ENCODE measurements at regions not wholly inside any gene's neighbourhood (a gene's known extent, or its start where the extent isn't known, plus 50 kb on each side); places are given as distances from the start of the nearest gene placed in this dataset.

DNA sequence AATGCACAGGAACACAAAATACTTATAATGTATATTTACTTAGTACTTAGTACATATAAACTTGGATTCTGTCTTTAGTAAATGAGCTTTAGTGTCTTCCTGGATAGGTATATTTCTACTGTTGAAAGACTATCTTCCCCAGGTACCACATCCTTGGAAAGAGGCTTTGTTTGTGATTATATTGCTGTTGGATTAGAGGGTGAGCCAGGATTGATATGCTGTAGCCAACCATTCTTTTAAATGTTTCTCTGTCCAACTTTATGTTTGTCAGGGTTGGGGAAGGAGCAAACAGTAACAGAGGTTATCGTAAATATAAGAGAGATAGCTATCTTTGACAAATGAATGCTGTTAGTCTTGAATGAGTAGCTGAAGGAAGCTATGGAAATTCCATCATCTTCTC is 213.2 kb downstream of the SPRY1 start:
- peaks cover 2% of the 10 kb centered on the region for H3K27me3 Mint-ChIP-seq
- DNase-seq (no peak), ATAC-seq (ENCODE audit: low read depth) (no peak)
- no peak overlapping the region for H2AFZ ChIP-seq (ENCODE audit: insufficient read depth, low read depth, low read length, poor library complexity, severe bottlenecking)
- no peak overlapping the region for H3K27ac ChIP-seq (ENCODE audit: low read length in 2 of 2)
- TF ChIP-seq, protein P1, sequence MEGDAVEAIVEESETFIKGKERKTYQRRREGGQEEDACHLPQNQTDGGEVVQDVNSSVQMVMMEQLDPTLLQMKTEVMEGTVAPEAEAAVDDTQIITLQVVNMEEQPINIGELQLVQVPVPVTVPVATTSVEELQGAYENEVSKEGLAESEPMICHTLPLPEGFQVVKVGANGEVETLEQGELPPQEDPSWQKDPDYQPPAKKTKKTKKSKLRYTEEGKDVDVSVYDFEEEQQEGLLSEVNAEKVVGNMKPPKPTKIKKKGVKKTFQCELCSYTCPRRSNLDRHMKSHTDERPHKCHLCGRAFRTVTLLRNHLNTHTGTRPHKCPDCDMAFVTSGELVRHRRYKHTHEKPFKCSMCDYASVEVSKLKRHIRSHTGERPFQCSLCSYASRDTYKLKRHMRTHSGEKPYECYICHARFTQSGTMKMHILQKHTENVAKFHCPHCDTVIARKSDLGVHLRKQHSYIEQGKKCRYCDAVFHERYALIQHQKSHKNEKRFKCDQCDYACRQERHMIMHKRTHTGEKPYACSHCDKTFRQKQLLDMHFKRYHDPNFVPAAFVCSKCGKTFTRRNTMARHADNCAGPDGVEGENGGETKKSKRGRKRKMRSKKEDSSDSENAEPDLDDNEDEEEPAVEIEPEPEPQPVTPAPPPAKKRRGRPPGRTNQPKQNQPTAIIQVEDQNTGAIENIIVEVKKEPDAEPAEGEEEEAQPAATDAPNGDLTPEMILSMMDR (IDR thresholded peaks at IDR 0.05), result no peak
- TF ChIP-seq EZH2 (IDR thresholded peaks at IDR 0.05; ENCODE audit: borderline replicate concordance, insufficient read depth, low read depth, low read length, poor library complexity, severe bottlenecking), result no peak
- H3K4me1 Mint-ChIP-seq, result peaks cover 16% of the 10 kb centered on the region
- H3K9me3 Mint-ChIP-seq (ENCODE audit: insufficient read depth), result no peaks in the 10 kb centered on the region
- no peak overlapping the region for H3K9ac ChIP-seq (ENCODE audit: low read length)
- intact Hi-C loops (cut with micrococcal nuclease), result no loop called here
- H3K36me3 ChIP-seq (replicated peaks in 1 of 2; ENCODE audit: control extremely low read depth in 1 of 2, control insufficient read depth in 1 of 2, extremely low read depth in 1 of 2, insufficient read depth in 2 of 2, low read length in 1 of 2), result no peaks in the 10 kb centered on the region
- no peaks in the 10 kb centered on the region for H4K20me1 ChIP-seq (ENCODE audit: control insufficient read depth, insufficient read depth, low read length, poor library complexity, severe bottlenecking)
- H3K4me3 ChIP-seq (ENCODE audit: control extremely low read depth in 1 of 5, extremely low read depth in 1 of 5, insufficient read depth in 1 of 5, low read depth in 2 of 5, low read length in 4 of 5), result no peak overlapping the region
- H3K9me3 ChIP-seq (ENCODE audit: control extremely low read depth in 1 of 3, control insufficient read depth in 2 of 3, insufficient read depth in 1 of 3, low read length in 2 of 3), result no peaks in the 10 kb centered on the region
- CTCF ChIA-PET, result interaction anchor here (0.8 to 1.3 kb wide), 2 partner anchors 13 to 227 kb away, joined by 4 to 5 read pairs; no protein-coding TSS in a partner anchor
- no peaks in the 10 kb centered on the region for H3K27me3 ChIP-seq (replicated peaks in 1 of 4; ENCODE audit: control extremely low read depth in 1 of 4, control insufficient read depth in 3 of 4, insufficient read depth in 4 of 4, low read length in 3 of 4)
- H3K4me3 Mint-ChIP-seq, result no peak overlapping the region
- peaks cover 0 to 7% of the 10 kb centered on the region in 2 donors for H3K4me1 ChIP-seq (ENCODE audit: control insufficient read depth in 2 of 2, insufficient read depth in 2 of 2, low read length in 2 of 2)
- H3K79me2 ChIP-seq (ENCODE audit: control insufficient read depth, insufficient read depth, low read length), result no peaks in the 10 kb centered on the region
- H3K27ac Mint-ChIP-seq, result no peak overlapping the region
- WGBS (ENCODE audit: insufficient coverage), result 100% methylated on average over 1 of the region's 1 CpG
- H3K4me2 ChIP-seq (replicated peaks; ENCODE audit: low read depth, low read length, poor library complexity, severe bottlenecking), result no peak overlapping the region
- POLR2A ChIA-PET, result no interaction called here

DNA sequence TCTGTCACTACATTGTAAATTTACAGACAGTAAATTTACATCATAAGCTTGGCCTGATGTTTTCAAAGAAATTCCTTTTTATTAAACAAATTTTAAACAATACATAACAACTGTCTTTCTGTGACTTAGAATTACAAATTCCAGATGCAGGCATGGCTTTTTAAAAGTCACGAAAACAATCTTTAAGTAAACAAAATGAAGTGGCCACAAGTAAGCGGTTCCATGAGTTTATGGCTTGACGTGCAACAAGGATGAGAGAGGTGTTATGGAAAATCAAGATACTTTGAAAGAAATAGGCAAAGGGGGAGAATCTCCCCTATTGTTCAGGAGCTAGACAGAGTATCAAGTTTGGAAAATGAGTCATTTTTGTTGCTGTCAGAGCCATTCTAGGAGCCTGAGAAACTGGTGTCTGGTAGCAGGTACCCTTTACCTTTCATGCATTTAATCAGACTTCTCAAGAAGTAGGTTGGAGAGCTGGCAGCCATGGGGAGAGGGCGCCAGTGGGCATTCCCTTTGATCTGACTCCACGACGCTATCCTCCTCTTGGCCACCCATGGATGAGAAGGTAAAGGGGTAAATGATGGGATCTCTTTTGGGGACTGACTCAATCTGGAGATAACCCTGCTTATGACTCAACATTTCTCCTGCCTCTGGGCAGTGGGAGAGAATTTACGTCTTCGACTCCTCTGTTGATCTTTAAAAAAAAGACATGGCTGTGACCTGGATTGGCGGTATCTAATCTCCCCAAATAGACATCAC is 217.2 kb downstream of the SPRY1 start:
- DNase-seq (no peak), ATAC-seq (ENCODE audit: low read depth) (no peak)
- Histone ChIP-seq H3K4me1 (ENCODE audit: control insufficient read depth in 2 of 2, insufficient read depth in 2 of 2, low read length in 2 of 2) (peaks cover 15 to 17% of the 10 kb centered on the region in 2 donors), H3K27me3 (replicated peaks in 1 of 4; ENCODE audit: control extremely low read depth in 1 of 4, control insufficient read depth in 3 of 4, insufficient read depth in 4 of 4, low read length in 3 of 4) (no peaks in the 10 kb centered on the region), H3K4me2 (replicated peaks; ENCODE audit: low read depth, low read length, poor library complexity, severe bottlenecking) (no peak overlapping the region), H3K9ac (ENCODE audit: low read length) (no peak overlapping the region), H3K9me3 (ENCODE audit: control extremely low read depth in 1 of 3, control insufficient read depth in 2 of 3, insufficient read depth in 1 of 3, low read length in 2 of 3) (no peaks in the 10 kb centered on the region), H4K20me1 (ENCODE audit: control insufficient read depth, insufficient read depth, low read length, poor library complexity, severe bottlenecking) (no peaks in the 10 kb centered on the region), H3K79me2 (ENCODE audit: control insufficient read depth, insufficient read depth, low read length) (no peaks in the 10 kb centered on the region), H2AFZ (ENCODE audit: insufficient read depth, low read depth, low read length, poor library complexity, severe bottlenecking) (no peak overlapping the region), H3K4me3 (ENCODE audit: control extremely low read depth in 1 of 5, extremely low read depth in 1 of 5, insufficient read depth in 1 of 5, low read depth in 2 of 5, low read length in 4 of 5) (no peak overlapping the region), H3K36me3 (replicated peaks in 1 of 2; ENCODE audit: control extremely low read depth in 1 of 2, control insufficient read depth in 1 of 2, extremely low read depth in 1 of 2, insufficient read depth in 2 of 2, low read length in 1 of 2) (no peaks in the 10 kb centered on the region), H3K27ac (ENCODE audit: low read length in 2 of 2) (no peak overlapping the region)
- POLR2A ChIA-PET, result no interaction called here
- no peak overlapping the region for H3K27ac Mint-ChIP-seq
- peaks cover 17% of the 10 kb centered on the region for H3K4me1 Mint-ChIP-seq
- no peak overlapping the region for H3K4me3 Mint-ChIP-seq
- TF ChIP-seq, protein P1 (IDR thresholded peaks at IDR 0.05), result no peak
- no peak for TF ChIP-seq EZH2 (IDR thresholded peaks at IDR 0.05; ENCODE audit: borderline replicate concordance, insufficient read depth, low read depth, low read length, poor library complexity, severe bottlenecking)
- CTCF ChIA-PET, result no interaction called here
- intact Hi-C loops (cut with micrococcal nuclease), result no loop called here
- peaks cover 2% of the 10 kb centered on the region for H3K27me3 Mint-ChIP-seq
- no peaks in the 10 kb centered on the region for H3K9me3 Mint-ChIP-seq (ENCODE audit: insufficient read depth)
- 100% methylated on average over 2 of the region's 9 CpGs for WGBS (ENCODE audit: insufficient coverage)

Data from B cell (primary cell).